GM12878 (cell line): ENCODE measurements at regions not wholly inside any gene's neighbourhood (a gene's known extent, or its start where the extent isn't known, plus 50 kb on each side); places are given as distances from the start of the nearest gene placed in this dataset.

Experiments
- ATAC-seq: fragments of 200-7000 bp; cut with Tn5 transposase; 3 replicates; pipeline ENCODE4 v1.9.1; 2020; ENCODE audit warnings: mild to moderate bottlenecking, moderate library complexity
- BruUV-seq: library from RNA; stranded (reverse); fragments of 400-500 nt; replicated peaks from 2 replicates; lab custom pipeline; 2021; lab: Mats Ljungman, UMichigan
- CTCF ChIA-PET: fragments of 300-600 bp; sonication (Branson Sonifier 250); formaldehyde crosslinking; extraction: SDS; loops from one replicate; lab custom pipeline; 2021; ENCODE audit warnings: inconsistent platforms; lab: Yijun Ruan, JAX
- POLR2A ChIA-PET: fragments of 350-600 bp; formaldehyde crosslinking; extraction: SDS; loops from one replicate; lab custom pipeline; 2021; ENCODE audit warnings: inconsistent platforms; lab: Charles Lee
- RAD21 ChIA-PET: fragments of 300-600 bp; sonication (Branson Sonifier 250); formaldehyde crosslinking; loops from one replicate; lab custom pipeline; 2023; ENCODE audit warnings: antibody characterized with exemption; ENCODE audit not compliant: unreplicated experiment; lab: Charles Lee
- SMC1A ChIA-PET: fragments of 300-600 bp; sonication (Branson Sonifier 250); formaldehyde crosslinking; loops from one replicate; lab custom pipeline; 2023; ENCODE audit not compliant: unreplicated experiment, uncharacterized antibody; lab: Charles Lee
- DNase-seq: peaks from one replicate; pipeline ENCODE4 v3.0.0-alpha.2; 2011; ENCODE audit warnings: low read depth, low spot score
- FAIRE-seq: peaks from 3 replicates; lab custom pipeline; 2011; peaks lifted over from hg19 to GRCh38; lab: Jason Lieb, UNC
- H2AFZ ChIP-seq: 2 replicates; pipeline ENCODE4 v1.6.0; 2011; ENCODE audit warnings: low read depth, low read length, control low read depth; ENCODE audit not compliant: control insufficient read depth
- H3K27ac ChIP-seq: 2 replicates; pipeline ENCODE4 v1.5.1; 2011; ENCODE audit warnings: control low read depth; ENCODE audit not compliant: control insufficient read depth, insufficient read depth
- H3K27me3 ChIP-seq, 2 experiments: replicated peaks in 1 of 2; 2 replicates each; pipeline versions ENCODE4 v1.6.0 to v1.6.1; 2011; ENCODE audit warnings: low read length in 1 of 2; ENCODE audit not compliant: control insufficient read depth in 2 of 2, insufficient read depth in 2 of 2
- H3K36me3 ChIP-seq, 2 experiments: 2 replicates each; pipeline ENCODE4 v1.5.1; 2011; ENCODE audit warnings: low read length in 1 of 2; ENCODE audit not compliant: control insufficient read depth in 2 of 2, insufficient read depth in 2 of 2
- H3K4me1 ChIP-seq: 2 replicates; pipeline ENCODE4 v1.6.1; 2011; ENCODE audit warnings: mild to moderate bottlenecking, low read length, moderate library complexity, mixed read lengths; ENCODE audit not compliant: control insufficient read depth, insufficient read depth
- H3K4me2 ChIP-seq: 2 replicates; pipeline ENCODE4 v1.6.0; 2011; ENCODE audit warnings: control low read depth; ENCODE audit not compliant: control insufficient read depth, insufficient read depth
- H3K4me3 ChIP-seq: fragments of 200-600 bp; sonication (generic); 2 replicates; pipeline ENCODE4 v1.5.1; 2016
- H3K79me2 ChIP-seq: 2 replicates; pipeline ENCODE4 v1.6.0; 2011; ENCODE audit warnings: low read length; ENCODE audit not compliant: control insufficient read depth, insufficient read depth
- H3K9ac ChIP-seq: 2 replicates; pipeline ENCODE4 v1.8.0; 2011; ENCODE audit warnings: low read length, control low read depth, mixed read lengths; ENCODE audit not compliant: control insufficient read depth, insufficient read depth
- H3K9me3 ChIP-seq: replicated peaks from 3 replicates; pipeline ENCODE4 v1.5.1; 2011; ENCODE audit warnings: mild to moderate bottlenecking, low read length; ENCODE audit not compliant: control insufficient read depth, insufficient read depth
- H4K20me1 ChIP-seq: 2 replicates; pipeline ENCODE4 v1.6.0; 2011; ENCODE audit not compliant: control insufficient read depth, insufficient read depth
- CREB1 ChIP-seq: IDR thresholded peaks from 2 replicates; pipeline ENCODE4 v1.6.1; 2012; ENCODE audit warnings: low read depth, mild to moderate bottlenecking, inconsistent platforms
- FOS ChIP-seq: IDR thresholded peaks from 3 replicates; pipeline ENCODE4 v1.6.1; 2011; ENCODE audit warnings: borderline replicate concordance; ENCODE audit not compliant: insufficient read length; ENCODE audit errors: extremely low read depth
- NR2C1 ChIP-seq: fragments of 450-650 bp; IDR thresholded peaks from 2 replicates; pipeline ENCODE4 v1.6.1; 2017; ENCODE audit warnings: antibody characterized with exemption, mild to moderate bottlenecking, moderate library complexity
- SMC3 ChIP-seq: IDR thresholded peaks from 2 replicates; pipeline ENCODE4 v1.6.1; 2011; ENCODE audit warnings: low read length, improper control_type of control experiment, borderline replicate concordance
- WGBS: methylation state at CpG from one replicate; pipeline ENCODE4 v1.1.6; 2016; ENCODE audit warnings: low lambda C conversion rate; ENCODE audit not compliant: insufficient replicate concordance, insufficient coverage; ENCODE audit errors: missing lambda C conversion rate; 5-methylcytosine and 5-hydroxymethylcytosine counted together
- in situ Hi-C: fragments of 300-500 bp; cut with MboI; formaldehyde crosslinking; loops from 9 replicates; pipeline ENCODE4 v1.14.3; 2018; ENCODE audit warnings: mixed read lengths
- intact Hi-C: fragments of 100-400 bp; cut with micrococcal nuclease; formaldehyde crosslinking; loops from one replicate; pipeline ENCODE4 v1.14.2; 2022; ENCODE audit not compliant: unreplicated experiment

DNA sequence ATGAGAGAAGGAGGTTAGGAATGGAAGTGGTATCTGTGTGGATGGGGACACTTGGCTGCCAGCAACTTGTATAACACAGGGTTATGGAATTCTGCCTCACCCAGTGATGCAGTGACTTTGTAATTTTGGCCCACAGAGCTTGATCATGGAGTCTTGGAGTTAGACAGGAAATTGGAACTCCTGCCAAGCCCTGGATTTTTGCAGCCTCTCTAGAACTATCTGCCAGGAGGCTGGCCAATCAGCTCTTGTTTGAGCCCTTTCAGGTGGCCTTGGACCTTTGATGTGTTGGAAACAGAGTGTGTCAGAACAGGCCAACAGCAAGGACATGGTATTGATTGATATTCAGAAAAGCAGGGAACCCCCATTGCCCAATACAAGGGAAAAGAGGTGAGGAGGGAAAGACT is 157.7 kb upstream of the GGTLC1 start:
- SMC1A ChIA-PET: interaction anchor here (0.6 kb wide), 1 partner anchor 1642 kb away, joined by 9 read pairs; no protein-coding TSS in a partner anchor
- Histone ChIP-seq H4K20me1 (no peaks in the 10 kb centered on the region), H3K4me3 (no peak overlapping the region)
- DNase-seq (no peak), FAIRE-seq (no peak)
- in situ Hi-C loops: no loop called here
- TF ChIP-seq NR2C1 (no peak), FOS (no peak)
- TF ChIP-seq, all 136 proteins: peak for 0
- intact Hi-C loops: no loop called here
- POLR2A ChIA-PET: no interaction called here
- CTCF ChIA-PET: no interaction called here
- RAD21 ChIA-PET: no interaction called here
- no peak overlapping the region for H2AFZ ChIP-seq
- no peak overlapping the region for H3K9ac ChIP-seq
- H3K79me2 ChIP-seq: no peaks in the 10 kb centered on the region
- H3K27ac ChIP-seq: no peak overlapping the region
- no peaks in the 10 kb centered on the region for H3K27me3 ChIP-seq
- ATAC-seq: no peak
- no peaks in the 10 kb centered on the region for H3K36me3 ChIP-seq
- no TSS peak for BruUV-seq
- no peak overlapping the region for H3K4me2 ChIP-seq
- H3K9me3 ChIP-seq: no peaks in the 10 kb centered on the region
- no peaks in the 10 kb centered on the region; the same call in 1 of the 2 replicates for H3K4me1 ChIP-seq

DNA sequence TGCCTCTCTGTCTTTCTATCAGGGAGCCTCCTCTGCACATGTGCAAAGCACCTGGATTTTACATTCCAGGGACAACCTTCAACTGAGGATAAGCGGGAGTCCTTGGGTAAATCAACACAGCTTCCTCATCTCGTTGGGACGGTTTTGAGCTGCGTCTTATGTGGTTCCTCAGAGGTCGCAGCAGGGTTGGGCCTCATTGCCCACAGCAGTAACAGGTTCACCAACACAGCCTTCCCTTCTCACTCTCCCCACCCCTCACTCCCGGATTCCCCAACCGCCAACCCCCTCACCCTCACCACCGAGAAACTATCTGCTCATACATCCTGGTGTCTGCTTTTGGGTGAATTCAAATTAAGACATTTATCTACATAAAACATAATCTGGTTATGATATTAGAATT is 155.8 kb upstream of the GGTLC1 start:
- ATAC-seq: no peak
- SMC1A ChIA-PET: no interaction called here
- no peak overlapping the region for H3K4me3 ChIP-seq
- TF ChIP-seq CREB1 (no peak), SMC3 (no peak)
- TF ChIP-seq, all 136 proteins: peak for 0
- in situ Hi-C loops (no loop called here), intact Hi-C loops (no loop called here)
- no peaks in the 10 kb centered on the region for H4K20me1 ChIP-seq
- H3K27me3 ChIP-seq: no peaks in the 10 kb centered on the region
- no peaks in the 10 kb centered on the region for H3K9me3 ChIP-seq
- no peaks in the 10 kb centered on the region; the same call in 1 of the 2 replicates for H3K4me1 ChIP-seq
- no peaks in the 10 kb centered on the region for H3K36me3 ChIP-seq
- no peaks in the 10 kb centered on the region for H3K79me2 ChIP-seq
- CTCF ChIA-PET: interaction anchor here (0.8 kb wide), 1 partner anchor 79 kb away, joined by 4 read pairs; no protein-coding TSS in a partner anchor
- H3K4me2 ChIP-seq: no peak overlapping the region
- FAIRE-seq: no peak
- no peak for DNase-seq
- no peak overlapping the region for H2AFZ ChIP-seq
- H3K9ac ChIP-seq: no peak overlapping the region
- 54% methylated on average over 8 of the region's 8 CpGs for WGBS
- no TSS peak for BruUV-seq
- POLR2A ChIA-PET: no interaction called here
- H3K27ac ChIP-seq: no peak overlapping the region
- RAD21 ChIA-PET: no interaction called here
